A549 (cell line): ENCODE measurements at regions not wholly inside any gene's neighbourhood (a gene's known extent, or its start where the extent isn't known, plus 50 kb on each side); places are given as distances from the start of the nearest gene placed in this dataset.
"Not testable (repeated sequence)": the region's sequence is repeated elsewhere in the genome, so short reads cannot be mapped to it uniquely, and the experiment has no call there.

Experiments
- BHLHE40 ChIP-seq: IDR thresholded peaks from 2 replicates; pipeline ENCODE4 v1.6.1; 2012; ENCODE audit warnings: low read depth, low read length, inconsistent platforms
- CTCF ChIP-seq: fragments of >200 bp; sonication (Bioruptor Twin); formaldehyde crosslinking; IDR thresholded peaks from 3 replicates; pipeline ENCODE4 v1.5.1; 2016
- MAFK ChIP-seq: fragments of 450-650 bp; IDR thresholded peaks from 2 replicates; pipeline ENCODE4 v1.6.1; 2014; ENCODE audit not compliant: partially characterized antibody
- MAX ChIP-seq: IDR thresholded peaks from 2 replicates; pipeline ENCODE4 v1.6.1; 2012
- POLR2A ChIP-seq: IDR thresholded peaks from 2 replicates; pipeline ENCODE4 v1.6.1; 2012; ENCODE audit warnings: mild to moderate bottlenecking, low read length
- POLR2AphosphoS2 ChIP-seq: conservative IDR thresholded peaks from 2 replicates; pipeline ENCODE4 v1.6.1; 2012; ENCODE audit warnings: low read length, improper control_type of control experiment, inconsistent platforms
- REST ChIP-seq: fragments of 200-600 bp; sonication (generic); IDR thresholded peaks from 2 replicates; pipeline ENCODE4 v1.6.1; 2016; ENCODE audit warnings: antibody characterized with exemption, mild to moderate bottlenecking, moderate library complexity
- USF2 ChIP-seq: fragments of 450-650 bp; IDR thresholded peaks from 2 replicates; pipeline ENCODE4 v1.6.1; 2014; ENCODE audit warnings: antibody characterized with exemption
- ZSCAN20 ChIP-seq: fragments of 250-450 bp; sonication (Bioruptor Pico); IDR thresholded peaks from 2 replicates; pipeline ENCODE4 v1.8.0; 2022; ENCODE audit warnings: mild to moderate bottlenecking, moderate library complexity

- not testable (repeated sequence) for TF ChIP-seq CTCF; MAFK; POLR2A; ZSCAN20 (CRISPR knock-in tag); POLR2AphosphoS2; REST; MAX; USF2; BHLHE40
Measured at GRCh38 chr11:67727066-67728040, 52.9 kb upstream of the ALDH3B2 start.
